PC-3 (cell line): ENCODE measurements at regions not wholly inside any gene's neighbourhood (a gene's known extent, or its start where the extent isn't known, plus 50 kb on each side); places are given as distances from the start of the nearest gene placed in this dataset.

Experiments used
- ATAC-seq: fragments of 200-7000 bp; cut with Tn5 transposase; 2 replicates; pipeline ENCODE4 v1.9.1; 2020; ENCODE audit warnings: mild to moderate bottlenecking, moderate library complexity
- BruUV-seq: library from RNA; stranded (reverse); fragments of 400-500 nt; replicated peaks from 2 replicates; lab custom pipeline; 2021; lab: Mats Ljungman, UMichigan
- CTCF ChIA-PET: fragments of 300-600 bp; sonication (Branson Sonifier 250); formaldehyde crosslinking; loops from one replicate; lab custom pipeline; 2022; ENCODE audit warnings: antibody characterized with exemption; lab: Charles Lee
- POLR2A ChIA-PET: fragments of 300-600 bp; sonication (Branson Sonifier 250); formaldehyde crosslinking; loops from one replicate; lab custom pipeline; 2022; ENCODE audit warnings: antibody characterized with exemption; ENCODE audit not compliant: unreplicated experiment; lab: Charles Lee
- DNase-seq: peaks from one replicate; pipeline ENCODE4 v3.0.0-alpha.2; 2015
- H2AFZ ChIP-seq: fragments of 300-600 bp; sonication (generic); 2 replicates; pipeline ENCODE4 v1.6.0; 2016; ENCODE audit warnings: antibody characterized with exemption, low read length
- H3F3A ChIP-seq: fragments of 300-600 bp; sonication (generic); one replicate; pipeline ENCODE4 v1.6.0; 2017; ENCODE audit warnings: antibody characterized with exemption, low read length, control low read depth, mild to moderate bottlenecking; ENCODE audit not compliant: unreplicated experiment
- H3K27ac ChIP-seq: fragments of 300-600 bp; sonication (generic); 2 replicates; pipeline ENCODE4 v1.5.1; 2016; ENCODE audit warnings: mild to moderate bottlenecking, low read length
- H3K27me3 ChIP-seq: fragments of 300-600 bp; sonication (generic); 2 replicates; pipeline ENCODE4 v1.6.1; 2016; ENCODE audit warnings: low read length, mixed read lengths
- H3K36me3 ChIP-seq: fragments of 300-600 bp; sonication (generic); 2 replicates; pipeline ENCODE4 v1.6.1; 2016; ENCODE audit warnings: low read depth, mixed run types, low read length, mixed read lengths
- H3K4me1 ChIP-seq: fragments of 300-600 bp; sonication (generic); 2 replicates; pipeline ENCODE4 v1.5.1; 2016; ENCODE audit warnings: low read length; ENCODE audit not compliant: insufficient read depth
- H3K4me2 ChIP-seq: fragments of 300-600 bp; sonication (generic); 2 replicates; pipeline ENCODE4 v1.6.0; 2016; ENCODE audit warnings: low read length
- H3K4me3 ChIP-seq: fragments of 300-600 bp; sonication (generic); 2 replicates; pipeline ENCODE4 v1.5.1; 2016; ENCODE audit warnings: mild to moderate bottlenecking, low read length, mixed read lengths
- H3K79me2 ChIP-seq: fragments of 300-600 bp; sonication (generic); 2 replicates; pipeline ENCODE4 v1.6.1; 2017; ENCODE audit warnings: low read length, mixed read lengths
- H3K9ac ChIP-seq: fragments of 300-600 bp; sonication (generic); 2 replicates; pipeline ENCODE4 v1.6.0; 2016; ENCODE audit warnings: mild to moderate bottlenecking, low read length
- H3K9me2 ChIP-seq: fragments of 300-600 bp; sonication (generic); replicated peaks from 2 replicates; pipeline ENCODE4 v1.6.1; 2016; ENCODE audit warnings: mixed run types, low read length, mixed read lengths
- H3K9me3 ChIP-seq: fragments of 300-600 bp; sonication (generic); 2 replicates; pipeline ENCODE4 v1.6.1; 2016; ENCODE audit warnings: low read length, mixed read lengths
- H4K20me1 ChIP-seq: fragments of 300-600 bp; sonication (generic); 2 replicates; pipeline ENCODE4 v1.6.1; 2016; ENCODE audit warnings: low read length, mixed read lengths
- EZH2 ChIP-seq: fragments of 300-600 bp; sonication (generic); IDR thresholded peaks from one replicate; pipeline ENCODE4 v1.6.1; 2017; ENCODE audit warnings: antibody characterized with exemption, mild to moderate bottlenecking, low read length; ENCODE audit not compliant: unreplicated experiment
- EZH2phosphoT487 ChIP-seq: fragments of 300-600 bp; sonication (generic); IDR thresholded peaks from 2 replicates; pipeline ENCODE4 v1.6.1; 2018; ENCODE audit warnings: mild to moderate bottlenecking, antibody characterized with exemption, low read length, borderline replicate concordance
- intact Hi-C: fragments of 100-400 bp; cut with micrococcal nuclease; formaldehyde crosslinking; loops from 2 replicates; pipeline ENCODE4 v1.9.0; 2023
- TF ChIP-seq, protein P1 (sequence below): fragments of 300-600 bp; sonication (generic); conservative IDR thresholded peaks from 2 replicates; pipeline ENCODE4 v1.5.1; 2017; ENCODE audit warnings: antibody characterized with exemption, low read depth, mild to moderate bottlenecking, low read length

DNA sequence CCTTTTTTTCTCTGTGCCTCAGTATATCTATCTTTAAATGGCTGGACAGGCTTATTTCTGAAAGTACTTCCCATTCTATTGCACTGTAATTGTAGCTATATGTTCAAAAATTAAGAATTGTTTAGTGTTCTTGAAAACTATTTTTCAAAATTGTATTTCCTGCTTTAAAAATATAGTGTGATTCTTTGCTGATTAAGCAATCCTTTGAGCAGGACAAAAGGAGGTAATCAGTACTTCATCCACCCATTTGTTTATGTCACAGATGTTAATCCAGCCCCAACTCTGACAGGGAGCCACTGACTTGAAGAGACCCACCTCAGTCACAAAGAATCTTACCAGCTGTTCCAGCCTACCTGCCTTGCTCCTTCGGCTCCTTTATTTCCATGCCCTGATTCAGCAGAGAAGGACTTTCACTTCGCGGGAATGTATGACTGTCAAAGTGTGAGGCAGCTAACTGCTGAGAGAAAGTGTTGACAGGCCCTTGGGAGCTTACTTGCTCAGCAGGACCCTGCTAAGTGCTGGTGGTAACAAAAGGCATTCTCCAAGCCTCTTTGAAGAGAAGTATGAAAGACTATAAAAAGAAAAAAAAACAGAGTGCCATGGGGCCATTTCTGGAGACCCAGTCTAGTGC, 393.3 kb upstream of the CYRIA start:
- Histone ChIP-seq H3K27ac (no peak overlapping the region), H3K9ac (no peak overlapping the region), H3K27me3 (no peaks in the 10 kb centered on the region), H3K4me3 (no peak overlapping the region), H3K9me2 (no peaks in the 10 kb centered on the region), H3K4me1 (no peaks in the 10 kb centered on the region), H3K79me2 (no peaks in the 10 kb centered on the region), H3K4me2 (no peak overlapping the region), H3F3A (no peaks in the 10 kb centered on the region), H2AFZ (no peak overlapping the region), H4K20me1 (no peaks in the 10 kb centered on the region), H3K36me3 (no peaks in the 10 kb centered on the region), H3K9me3 (0 out of 2 replicates have a peak, but pooled peaks cover 9% of the 10 kb centered on the region)
- ATAC-seq, result no peak
- POLR2A ChIA-PET, result no interaction called here
- TF ChIP-seq, protein P1, sequence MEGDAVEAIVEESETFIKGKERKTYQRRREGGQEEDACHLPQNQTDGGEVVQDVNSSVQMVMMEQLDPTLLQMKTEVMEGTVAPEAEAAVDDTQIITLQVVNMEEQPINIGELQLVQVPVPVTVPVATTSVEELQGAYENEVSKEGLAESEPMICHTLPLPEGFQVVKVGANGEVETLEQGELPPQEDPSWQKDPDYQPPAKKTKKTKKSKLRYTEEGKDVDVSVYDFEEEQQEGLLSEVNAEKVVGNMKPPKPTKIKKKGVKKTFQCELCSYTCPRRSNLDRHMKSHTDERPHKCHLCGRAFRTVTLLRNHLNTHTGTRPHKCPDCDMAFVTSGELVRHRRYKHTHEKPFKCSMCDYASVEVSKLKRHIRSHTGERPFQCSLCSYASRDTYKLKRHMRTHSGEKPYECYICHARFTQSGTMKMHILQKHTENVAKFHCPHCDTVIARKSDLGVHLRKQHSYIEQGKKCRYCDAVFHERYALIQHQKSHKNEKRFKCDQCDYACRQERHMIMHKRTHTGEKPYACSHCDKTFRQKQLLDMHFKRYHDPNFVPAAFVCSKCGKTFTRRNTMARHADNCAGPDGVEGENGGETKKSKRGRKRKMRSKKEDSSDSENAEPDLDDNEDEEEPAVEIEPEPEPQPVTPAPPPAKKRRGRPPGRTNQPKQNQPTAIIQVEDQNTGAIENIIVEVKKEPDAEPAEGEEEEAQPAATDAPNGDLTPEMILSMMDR, result no peak
- TF ChIP-seq EZH2 (no peak), EZH2phosphoT487 (no peak)
- CTCF ChIA-PET, result no interaction called here
- intact Hi-C loops, result no loop called here
- DNase-seq, result no peak
- no TSS peak for BruUV-seq

DNA sequence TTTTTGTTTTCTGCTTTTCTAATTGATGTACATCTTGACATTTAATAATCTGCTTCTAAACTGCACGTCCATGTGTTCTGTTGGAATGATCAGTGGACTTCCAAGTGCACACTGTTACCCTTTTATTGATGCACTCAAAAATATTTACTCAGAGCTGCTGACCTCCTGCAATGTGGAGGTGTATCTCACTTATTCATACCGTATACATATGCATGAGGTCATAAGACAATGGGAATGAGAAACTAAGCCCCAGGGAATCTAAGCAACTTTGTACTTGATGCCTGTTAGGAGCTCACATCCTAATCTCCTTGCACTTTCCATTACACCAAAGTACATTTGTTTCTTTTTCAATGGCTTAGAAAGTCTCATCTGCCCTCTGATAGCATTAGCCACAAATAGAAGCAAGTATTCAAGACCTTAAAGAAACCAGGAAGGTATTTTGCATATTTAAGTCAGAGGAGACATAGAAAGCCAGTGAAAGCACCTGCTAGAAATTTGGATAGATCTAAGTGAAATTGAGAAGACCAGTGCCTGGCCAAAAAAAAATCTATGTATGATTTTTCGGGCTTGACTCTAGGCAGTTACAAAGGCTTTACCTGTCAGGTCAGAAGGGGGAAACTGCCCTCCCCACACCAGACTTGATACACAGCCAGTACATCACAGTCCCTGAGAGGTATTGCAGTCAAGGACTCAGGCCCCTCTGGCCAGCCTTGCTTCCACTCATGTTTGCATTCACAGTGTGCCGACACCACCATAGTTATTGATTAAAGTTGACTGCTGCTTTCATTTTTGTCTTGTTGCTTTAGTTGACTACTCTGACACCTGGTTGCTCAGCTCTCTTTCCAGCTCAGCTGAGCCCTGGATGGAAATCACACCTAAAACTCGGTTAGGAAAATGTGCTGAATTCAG, 391.7 kb upstream of the CYRIA start:
- CTCF ChIA-PET, result no interaction called here
- DNase-seq, result no peak

More for the DNA sequence above, 391.7 kb upstream of the CYRIA start:
- ATAC-seq, result no peak
- POLR2A ChIA-PET, result no interaction called here
- H3K4me1 ChIP-seq, result no peaks in the 10 kb centered on the region
- no peaks in the 10 kb centered on the region for H3K36me3 ChIP-seq
- no peak overlapping the region for H2AFZ ChIP-seq
- H3K9ac ChIP-seq, result no peak overlapping the region
- no peak overlapping the region for H3K4me3 ChIP-seq
- H3K79me2 ChIP-seq, result no peaks in the 10 kb centered on the region
- H3K4me2 ChIP-seq, result no peak overlapping the region
- no TSS peak for BruUV-seq
- no peak overlapping the region for H3K27ac ChIP-seq
- no peaks in the 10 kb centered on the region for H4K20me1 ChIP-seq
- TF ChIP-seq, protein P1, result no peak
- TF ChIP-seq EZH2, result no peak
- TF ChIP-seq EZH2phosphoT487, result no peak
- H3K9me3 ChIP-seq, result 0 out of 2 replicates have a peak, but pooled peaks cover 9% of the 10 kb centered on the region
- intact Hi-C loops, result no loop called here
- no peaks in the 10 kb centered on the region for H3F3A ChIP-seq
- H3K27me3 ChIP-seq, result no peaks in the 10 kb centered on the region
- H3K9me2 ChIP-seq, result no peaks in the 10 kb centered on the region
